ENCODE measurements at regions not wholly inside any gene's neighbourhood (a gene's known extent, or its start where the extent isn't known, plus 50 kb on each side); places are given as distances from the start of the nearest gene placed in this dataset.
"Not testable (repeated sequence)": the region's sequence is repeated elsewhere in the genome, so short reads cannot be mapped to it uniquely, and the experiment has no call there.

DNA sequence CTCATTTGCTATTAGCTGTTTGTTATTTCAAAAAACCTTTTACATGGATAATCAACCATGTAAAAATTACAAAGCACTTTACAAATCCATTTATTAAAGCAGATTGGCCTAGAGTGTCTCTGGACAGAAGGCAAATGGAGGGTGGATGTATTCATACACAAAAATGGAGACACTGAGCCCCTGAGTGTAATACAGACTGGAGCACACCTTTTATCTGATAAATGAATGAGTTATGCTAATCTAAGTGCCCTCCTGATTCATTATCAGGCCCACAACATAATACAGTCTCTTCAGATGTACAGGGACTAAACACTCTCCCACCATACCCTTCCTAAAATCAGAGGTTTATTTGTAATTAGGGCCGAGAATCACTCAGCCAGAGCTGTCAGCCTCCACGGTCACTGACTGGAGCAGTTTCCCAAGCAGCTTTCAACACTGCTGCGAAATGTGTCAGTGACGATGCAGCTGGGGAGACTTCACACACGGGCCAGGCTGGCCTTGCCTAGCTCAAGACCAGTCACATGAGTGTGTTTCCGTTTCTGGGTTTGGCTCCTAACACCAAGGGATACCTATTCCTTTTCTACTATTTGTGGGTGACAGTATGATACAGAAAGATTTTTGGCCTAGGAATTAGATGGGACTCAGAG lies 271.8 kb downstream of the ZIC1 start:
- DNase-seq, result no peak

GRCh38 chr3:147688868-147689267 lies 279.7 kb downstream of the ZIC1 start:
- no peak for DNase-seq

DNA sequence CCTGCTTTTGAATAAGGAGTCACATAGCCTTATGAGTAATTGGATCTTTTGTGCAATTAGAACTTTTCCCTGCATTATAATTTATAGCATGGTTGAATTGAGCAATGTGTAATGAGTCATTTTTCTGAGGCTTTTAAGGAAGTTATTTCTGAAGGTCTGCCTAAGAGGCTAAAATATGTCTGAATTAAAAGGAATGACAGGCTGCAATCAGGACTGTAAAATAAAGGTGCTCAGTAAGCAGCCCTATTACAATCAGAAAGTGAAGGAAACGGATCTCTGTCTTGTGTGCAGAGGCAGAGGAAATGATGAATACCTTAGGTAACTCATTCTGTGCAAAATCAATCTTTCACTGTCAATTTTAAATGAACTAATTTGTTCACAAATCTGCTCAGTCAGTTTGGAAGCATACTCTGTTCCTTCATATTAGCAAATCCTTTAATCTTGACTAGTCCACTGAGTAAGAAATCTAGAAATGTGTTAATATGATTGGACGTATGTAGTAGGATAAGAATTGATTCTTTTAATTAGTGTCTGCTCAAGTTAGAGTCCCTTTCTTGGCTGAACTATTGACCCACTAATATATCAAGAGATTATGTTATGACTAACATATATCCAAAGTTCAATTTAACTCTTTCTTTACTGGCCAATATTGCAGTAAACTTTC lies 290.1 kb downstream of the ZIC1 start:
- DNase-seq, result no peak

DNA sequence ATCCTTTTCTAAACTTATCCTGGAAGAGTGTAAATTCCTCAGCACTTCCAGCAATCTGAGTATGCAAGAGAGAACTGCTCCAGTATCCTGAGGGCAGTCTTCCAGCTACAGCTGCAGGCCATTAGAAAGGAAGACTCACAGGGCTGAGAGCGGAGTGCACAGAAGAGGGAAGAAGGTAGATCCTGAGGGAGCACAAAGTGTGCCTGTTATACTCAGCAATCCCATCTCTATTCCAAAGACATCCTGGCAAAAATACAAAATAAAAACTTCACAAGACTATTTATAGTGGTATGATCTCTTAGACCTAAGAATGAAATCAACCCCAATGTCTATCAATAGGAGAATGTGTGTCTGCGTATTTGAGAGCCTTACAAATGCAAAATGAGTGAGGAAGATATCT lies 292.0 kb downstream of the ZIC1 start:
- no peak for DNase-seq

DNA sequence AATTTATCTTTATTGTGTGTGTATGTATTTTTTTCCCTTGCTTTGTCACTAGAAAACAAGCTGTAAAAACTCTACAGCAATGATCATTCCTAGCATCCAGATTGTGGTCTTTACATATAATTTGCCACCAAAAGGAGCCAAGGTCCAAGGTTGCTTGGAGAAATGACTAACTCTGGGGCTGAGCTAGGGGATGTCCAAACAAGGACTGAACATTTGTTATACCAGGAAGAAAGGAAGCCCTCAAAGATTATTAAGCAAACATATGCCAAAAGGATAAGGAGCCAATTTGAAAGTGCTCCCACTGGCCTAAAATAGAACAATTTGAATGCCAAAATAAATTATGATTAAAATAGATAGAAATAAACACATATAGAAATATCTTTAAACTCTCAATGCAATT lies 293.3 kb downstream of the ZIC1 start:
- no peak for DNase-seq

DNA sequence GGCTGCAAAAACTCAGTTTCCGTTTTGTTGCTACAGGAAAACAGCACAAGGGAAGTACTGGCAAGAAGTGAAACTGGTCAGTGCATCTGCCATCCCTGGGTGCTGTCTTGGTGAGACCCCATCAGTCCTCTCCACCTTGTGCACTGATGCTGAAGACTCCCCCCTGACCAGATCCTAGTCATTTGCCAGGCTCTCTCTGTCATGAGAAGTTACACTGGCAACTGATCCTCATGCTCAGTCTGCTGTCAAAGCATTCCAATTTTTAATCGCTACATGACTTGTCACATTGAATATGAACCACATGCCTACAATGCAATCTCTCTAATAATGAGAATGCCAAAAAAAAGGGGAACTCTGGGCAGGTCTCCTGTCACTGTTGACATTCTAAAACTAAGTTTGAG lies 296.5 kb downstream of the ZIC1 start:
- DNase-seq, result no peak

DNA sequence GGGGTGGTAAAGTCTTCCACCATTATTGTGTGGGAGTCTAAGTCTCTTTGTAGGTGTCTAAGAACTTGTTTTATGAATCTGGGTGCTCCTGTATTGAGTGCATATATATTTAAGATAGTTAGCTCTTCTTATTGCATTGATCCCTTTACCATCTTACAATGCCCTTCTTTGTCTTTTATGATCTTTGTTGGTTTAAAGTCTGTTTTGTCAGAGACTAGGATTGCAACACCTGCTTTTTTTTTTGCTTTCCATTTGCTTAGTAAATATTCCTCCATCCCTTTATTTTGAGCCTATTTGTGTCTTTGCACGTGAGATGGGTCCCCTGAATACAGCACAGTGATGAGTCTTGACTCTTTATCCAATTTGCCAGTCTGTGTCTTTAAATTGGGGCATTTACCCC lies 301.6 kb downstream of the ZIC1 start:
- DNase-seq, result not testable (repeated sequence)

GRCh38 chr3:147712357-147712756 lies 303.2 kb downstream of the ZIC1 start:
- DNase-seq, result no peak

GRCh38 chr3:147712758-147713157 lies 303.6 kb downstream of the ZIC1 start:
- DNase-seq, result not testable (repeated sequence)

GRCh38 chr3:147713234-147714133 lies 304.3 kb downstream of the ZIC1 start:
- no peak for DNase-seq

GRCh38 chr3:147729641-147730040 lies 320.5 kb downstream of the ZIC1 start:
- DNase-seq, result no peak

DNA sequence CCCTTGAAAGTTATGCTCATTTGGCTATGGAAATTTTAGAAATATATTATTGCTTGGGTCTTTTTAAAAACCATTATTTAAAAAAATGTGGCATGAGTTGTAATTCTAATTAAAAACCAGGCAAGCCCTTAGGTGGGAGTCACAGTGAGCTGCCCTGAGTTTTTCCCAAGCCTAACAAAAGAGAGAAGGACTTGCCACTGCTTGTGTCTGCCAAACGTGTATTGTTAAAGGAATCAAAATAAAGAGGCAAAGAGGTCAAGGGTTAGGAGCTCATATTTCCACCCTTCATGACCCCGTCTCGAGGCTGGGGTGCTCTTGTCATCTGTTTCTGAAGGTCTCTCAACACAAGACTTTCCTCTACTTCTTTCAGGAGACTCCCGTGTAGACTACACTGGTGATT lies 321.1 kb downstream of the ZIC1 start:
- DNase-seq, result no peak

DNA sequence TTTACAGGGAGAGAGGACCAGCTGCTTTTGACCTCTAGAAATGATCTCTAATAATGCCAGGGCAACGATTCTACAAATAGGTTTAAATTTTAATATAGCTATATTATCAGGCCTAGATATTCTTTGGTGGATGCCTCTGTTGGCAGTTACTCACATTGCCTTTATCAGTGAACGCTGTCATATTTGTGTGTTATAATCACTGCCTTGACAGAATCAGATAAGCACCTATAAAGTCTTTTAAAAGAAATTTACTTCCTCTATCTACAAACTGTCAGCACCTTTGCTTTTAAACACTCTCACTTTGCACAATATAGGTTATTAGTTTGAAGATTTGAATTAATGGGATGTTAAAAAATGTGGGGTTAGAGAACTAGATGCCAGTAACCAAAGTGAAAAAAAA lies 324.1 kb downstream of the ZIC1 start:
- DNase-seq, result no peak

DNA sequence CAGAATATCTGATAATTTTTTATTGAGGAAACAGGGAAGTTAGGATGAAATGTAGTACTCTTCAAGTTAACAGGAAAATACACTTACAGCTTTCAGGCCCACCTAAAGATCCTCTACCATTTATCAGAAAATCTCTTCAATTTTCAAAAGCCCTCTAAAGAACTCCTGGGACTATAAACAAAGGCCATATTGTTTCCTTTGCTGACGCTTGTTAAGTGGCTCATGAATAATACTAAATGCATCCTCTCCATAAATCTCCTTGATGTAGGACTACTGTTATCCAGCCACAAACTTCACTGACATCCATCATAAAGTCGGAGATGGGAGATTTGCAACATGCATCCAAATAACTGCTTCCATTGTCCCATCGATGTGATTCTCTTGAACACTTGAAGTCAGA lies 326.5 kb downstream of the ZIC1 start:
- DNase-seq, result no peak

- no peak for DNase-seq
Observed at GRCh38 chr3:147736226-147736625, 327.1 kb downstream of the ZIC1 start.

GRCh38 chr3:147737376-147737775 lies 328.2 kb downstream of the ZIC1 start:
- DNase-seq, result no peak

DNA sequence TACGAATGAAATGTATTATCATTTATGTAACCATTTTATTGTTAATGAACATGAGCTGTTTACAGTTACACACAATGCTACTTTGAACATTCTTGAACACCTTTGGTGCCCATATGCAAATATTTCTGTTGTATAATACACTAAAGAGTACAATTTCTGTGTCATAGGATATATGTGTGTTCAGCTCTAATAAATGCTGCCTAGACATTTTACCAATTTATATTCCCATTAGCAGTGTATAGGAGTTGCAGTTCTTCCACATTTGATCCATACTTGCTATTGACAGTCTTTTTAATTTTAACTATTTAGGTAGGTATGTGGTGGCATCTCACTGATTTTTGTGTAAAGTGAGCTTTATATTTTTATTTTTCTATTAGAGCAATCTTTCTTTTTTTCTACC lies 331.8 kb downstream of the ZIC1 start:
- no peak for DNase-seq

DNA sequence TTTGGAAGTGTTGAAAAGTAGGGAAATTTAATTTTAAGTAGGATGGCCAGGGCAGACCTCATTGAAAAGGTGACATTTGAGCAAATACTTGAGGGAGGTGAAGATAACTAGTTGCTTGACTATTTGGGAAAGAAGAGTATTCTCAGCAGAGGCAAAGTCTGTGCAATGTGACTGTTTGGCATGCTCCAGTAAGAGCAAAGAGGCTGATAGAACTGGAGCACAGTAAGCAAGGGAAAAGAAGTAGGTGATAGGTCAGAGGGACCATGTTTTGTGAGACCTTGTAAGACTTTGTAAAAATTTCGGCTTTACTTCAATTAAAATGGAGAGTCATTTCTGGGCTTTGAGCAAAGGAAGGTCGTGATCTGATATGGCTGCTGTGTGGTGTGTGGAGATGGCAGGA lies 335.8 kb downstream of the ZIC1 start:
- DNase-seq, result no peak

GRCh38 chr3:147755310-147755709 lies 346.1 kb downstream of the ZIC1 start:
- no peak for DNase-seq

- DNase-seq, result no peak
Observed at GRCh38 chr3:147756476-147756875, 347.3 kb downstream of the ZIC1 start.

GRCh38 chr3:147757866-147758265 lies 348.7 kb downstream of the ZIC1 start:
- DNase-seq, result no peak

DNA sequence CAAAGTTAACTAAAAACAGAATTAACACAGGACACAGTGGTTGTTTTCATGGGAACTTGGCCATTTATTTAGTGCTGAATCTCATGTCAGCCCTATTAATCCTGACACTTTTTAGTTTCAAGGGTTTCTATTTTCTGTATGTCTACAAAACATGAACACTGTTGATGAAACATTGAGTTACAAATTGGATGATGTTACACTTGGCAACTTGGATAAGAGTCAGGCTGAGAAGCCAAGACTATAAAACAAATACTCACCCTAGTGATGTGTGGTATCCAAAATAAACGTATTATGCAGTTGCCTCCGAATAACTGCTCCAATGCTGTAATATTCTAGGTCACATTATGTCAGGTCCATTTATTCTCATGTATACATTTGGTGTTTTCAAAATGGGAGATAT lies 349.6 kb downstream of the ZIC1 start:
- DNase-seq, result no peak

GRCh38 chr3:147760085-147760484 lies 350.9 kb downstream of the ZIC1 start:
- DNase-seq, result no peak

DNA sequence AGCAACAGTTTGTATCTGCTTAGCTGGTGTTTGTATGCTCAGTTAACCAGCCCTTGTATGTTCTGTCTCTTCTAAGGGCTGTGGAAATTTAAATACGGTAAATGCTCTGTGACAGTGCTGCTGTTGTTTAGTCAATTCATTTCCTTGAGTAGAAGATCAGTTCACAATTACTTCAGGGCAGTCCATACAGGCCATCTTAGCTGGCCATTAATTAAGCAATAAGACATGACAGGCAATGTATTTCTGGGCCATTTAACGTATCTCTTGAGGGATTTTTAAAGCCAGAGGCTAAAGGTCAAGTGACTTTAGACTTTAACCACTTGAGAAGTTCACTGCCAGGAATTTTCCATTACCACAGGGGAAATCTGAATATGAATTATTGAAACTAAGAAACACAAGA lies 351.8 kb downstream of the ZIC1 start:
- DNase-seq, result no peak
